ENCODE measurements at regions not wholly inside any gene's neighbourhood (a gene's known extent, or its start where the extent isn't known, plus 50 kb on each side); places are given as distances from the start of the nearest gene placed in this dataset.

DNA sequence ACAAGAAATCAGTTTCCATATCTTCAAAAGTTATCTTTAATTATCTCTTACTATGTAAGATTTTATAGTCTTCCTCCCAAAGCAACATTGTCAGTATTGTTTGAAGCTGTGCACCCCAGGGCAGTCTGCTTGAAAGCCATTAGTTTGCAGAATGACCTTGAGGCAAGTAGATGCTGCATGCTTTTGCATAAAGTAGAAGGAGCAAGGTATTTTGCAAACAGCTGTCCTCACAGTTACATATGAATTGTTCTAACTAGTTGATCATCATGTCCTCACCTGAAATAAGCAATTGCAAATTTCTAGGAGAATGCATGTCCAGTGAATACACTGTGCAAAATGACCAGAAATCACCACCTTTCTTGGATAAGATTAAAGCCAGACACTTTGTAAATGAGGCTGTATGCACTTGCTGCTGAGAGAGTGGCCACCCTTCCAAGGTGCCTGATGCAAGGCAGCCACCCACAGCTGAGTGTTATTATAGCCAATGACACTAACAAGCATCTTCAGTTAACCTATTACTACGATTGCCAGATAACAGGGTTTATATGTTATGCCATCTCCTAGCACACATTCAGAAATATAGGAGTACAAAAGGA is 730.0 kb upstream of the TMEM132C start:
- no peak for DNase-seq (ENCODE audit: low read depth)

DNA sequence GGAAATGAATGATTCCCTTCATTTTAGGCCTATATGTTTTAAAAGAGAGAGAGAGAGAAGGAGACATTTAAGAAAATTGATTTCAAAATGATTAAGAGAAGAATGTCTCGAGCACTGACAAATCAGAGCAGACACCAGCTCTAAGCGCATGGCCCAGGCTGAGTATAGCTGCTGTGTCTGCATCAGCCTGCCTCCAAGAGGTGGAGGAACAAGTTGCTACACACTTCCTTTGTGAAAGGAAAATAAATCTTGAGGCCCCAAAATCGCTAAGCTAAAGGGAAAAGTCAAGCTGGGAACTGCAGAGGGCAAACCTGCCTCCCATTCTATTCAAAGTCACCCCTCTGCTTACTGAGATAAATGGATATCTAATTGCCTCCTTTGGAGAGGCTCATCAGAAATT is 728.7 kb upstream of the TMEM132C start:
- no peak for DNase-seq (ENCODE audit: low read depth)

DNA sequence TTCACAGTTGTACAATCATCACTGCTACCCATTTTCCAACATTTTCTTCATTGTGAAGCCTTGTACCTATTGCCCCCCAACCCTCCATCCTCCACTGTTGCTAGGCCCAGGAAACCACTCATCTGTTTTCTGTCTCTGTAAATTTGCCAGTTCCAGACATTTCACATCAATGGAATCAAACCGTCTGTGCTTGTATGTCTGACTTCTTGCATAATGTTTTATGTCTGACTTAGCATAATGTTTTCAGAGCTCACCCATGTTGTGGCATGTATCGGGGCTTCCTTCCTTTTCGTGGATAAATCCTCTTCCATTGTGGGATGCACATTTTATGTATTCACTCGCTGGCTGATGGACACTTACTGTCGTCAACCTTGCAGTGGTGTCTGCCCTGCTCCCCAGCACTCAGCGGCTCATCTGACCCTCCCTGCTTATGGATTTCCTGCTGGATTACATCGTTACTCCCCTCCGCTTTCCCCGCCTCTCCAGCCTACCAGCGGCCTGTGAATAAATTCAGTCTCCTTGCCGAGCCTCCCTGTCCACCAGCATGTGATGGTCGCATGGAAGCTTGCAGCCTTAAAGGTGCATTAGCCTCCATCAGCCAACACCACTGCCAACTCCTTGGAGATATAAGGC is 727.6 kb upstream of the TMEM132C start:
- DNase-seq (ENCODE audit: low read depth): no peak

DNA sequence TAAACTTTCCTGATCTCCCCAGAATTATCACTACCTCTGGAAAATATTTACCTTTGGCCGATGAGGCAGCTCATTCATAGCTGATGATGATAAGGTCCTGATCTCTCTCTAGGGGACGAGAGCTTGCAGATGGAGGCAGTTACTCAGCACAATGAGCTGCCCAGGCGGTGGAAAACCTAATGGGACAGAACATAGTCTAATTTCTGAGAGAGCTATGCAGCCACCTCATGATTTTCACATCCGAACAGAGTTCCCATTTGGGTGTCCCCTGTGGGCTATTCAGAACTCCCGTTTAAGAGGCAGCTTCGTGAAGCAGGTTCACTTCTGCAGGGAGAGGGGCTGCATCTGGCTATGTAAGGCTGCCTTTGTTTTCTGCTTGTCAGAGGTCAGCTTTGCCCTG is 724.6 kb upstream of the TMEM132C start:
- DNase-seq (ENCODE audit: low read depth): no peak

DNA sequence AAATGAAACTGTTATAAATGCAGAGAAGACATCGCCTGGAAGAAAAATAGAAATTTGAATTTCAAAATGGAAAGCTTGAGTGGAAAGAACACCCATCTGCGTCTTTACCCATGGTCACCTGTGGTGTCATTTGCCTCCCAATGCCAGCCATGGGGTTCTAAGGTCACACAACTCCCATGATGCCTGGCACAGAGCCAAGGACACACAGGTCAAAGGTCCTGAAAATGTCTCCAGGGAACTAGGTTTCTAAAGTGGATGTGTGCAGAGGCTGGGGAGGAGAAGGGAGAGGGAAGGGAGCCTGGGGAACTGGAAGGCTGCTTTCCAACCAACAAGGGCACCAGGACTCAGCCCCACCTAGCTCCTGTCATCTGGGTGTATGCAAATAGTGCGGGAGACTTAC is 724.0 kb upstream of the TMEM132C start:
- no peak for DNase-seq (ENCODE audit: low read depth)

DNA sequence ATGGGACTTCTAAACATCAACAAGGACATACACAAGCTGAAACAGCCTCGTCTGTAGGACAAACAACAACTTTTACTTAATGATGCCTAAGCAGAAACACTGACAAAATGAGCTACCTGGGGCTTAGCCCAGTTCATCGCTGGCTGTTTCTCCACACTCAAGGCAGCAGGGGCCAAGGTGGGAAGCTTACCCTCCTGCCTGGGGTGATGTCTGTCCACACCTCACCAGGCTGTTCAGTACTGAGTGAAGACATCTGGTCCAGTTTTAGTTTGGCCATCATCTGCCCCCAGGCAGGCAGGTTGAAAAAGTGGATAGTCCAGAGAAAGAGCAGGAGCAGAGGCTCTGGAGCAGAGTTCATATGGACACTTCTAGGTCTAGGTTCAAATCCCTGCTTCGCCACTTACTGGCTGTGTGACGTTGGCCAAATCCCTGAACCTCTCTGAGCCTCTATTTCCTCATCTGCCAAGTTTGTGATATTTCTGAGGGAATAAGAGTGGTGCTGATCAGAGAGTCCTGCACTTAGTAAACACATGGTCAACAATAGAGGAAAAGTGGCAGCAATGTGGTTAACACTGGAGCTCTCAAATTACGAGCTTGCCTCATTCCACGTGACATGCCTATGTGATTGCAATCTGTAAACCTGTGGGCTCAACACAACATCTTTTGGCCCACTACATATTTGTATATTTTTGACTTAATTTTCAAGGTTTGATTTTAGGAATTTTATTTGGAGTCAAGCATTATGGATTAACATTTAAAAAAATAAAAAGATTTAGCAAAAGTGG is 720.1 kb upstream of the TMEM132C start:
- no peak for DNase-seq (ENCODE audit: low read depth)

DNA sequence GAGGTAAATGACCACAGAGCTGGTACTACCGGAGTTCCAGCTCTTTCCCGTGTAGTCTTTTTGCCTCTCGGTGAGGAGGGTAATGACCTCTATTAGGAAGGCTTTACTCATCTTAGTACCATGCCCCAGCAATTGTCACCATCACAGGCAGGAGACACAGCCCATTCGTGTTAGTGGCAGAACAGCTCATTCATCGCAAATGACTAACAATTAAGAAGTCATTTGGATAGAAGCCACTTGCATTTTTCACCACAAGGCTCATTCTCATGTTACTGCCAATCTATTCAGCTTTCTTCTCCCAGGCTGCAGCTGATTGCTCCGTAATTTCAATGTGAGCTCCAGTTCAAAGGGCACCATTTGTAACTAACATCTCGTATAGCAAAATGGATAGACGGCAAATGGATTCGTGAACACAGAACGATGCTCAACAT is 718.8 kb upstream of the TMEM132C start:
- no peak for DNase-seq (ENCODE audit: low read depth)

DNA sequence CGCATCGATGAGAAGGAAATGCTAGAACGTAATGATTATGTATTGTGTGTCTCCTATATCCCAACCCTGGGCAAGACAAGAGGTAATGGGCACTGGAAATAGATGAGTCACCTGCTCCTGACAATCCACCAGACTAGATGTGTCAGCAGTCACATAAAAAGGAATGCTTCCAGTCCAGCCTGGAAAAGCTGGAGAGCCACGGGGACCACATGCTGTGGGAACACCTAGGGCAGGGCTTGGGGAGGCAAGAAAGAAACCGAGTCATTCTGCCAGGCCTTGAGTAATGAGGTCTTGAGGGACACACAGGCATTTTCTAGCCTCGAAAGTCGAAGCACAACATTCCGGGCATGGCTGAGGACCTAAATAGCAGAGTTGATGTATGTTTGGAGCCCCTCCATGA is 716.7 kb upstream of the TMEM132C start:
- DNase-seq (ENCODE audit: low read depth): no peak

DNA sequence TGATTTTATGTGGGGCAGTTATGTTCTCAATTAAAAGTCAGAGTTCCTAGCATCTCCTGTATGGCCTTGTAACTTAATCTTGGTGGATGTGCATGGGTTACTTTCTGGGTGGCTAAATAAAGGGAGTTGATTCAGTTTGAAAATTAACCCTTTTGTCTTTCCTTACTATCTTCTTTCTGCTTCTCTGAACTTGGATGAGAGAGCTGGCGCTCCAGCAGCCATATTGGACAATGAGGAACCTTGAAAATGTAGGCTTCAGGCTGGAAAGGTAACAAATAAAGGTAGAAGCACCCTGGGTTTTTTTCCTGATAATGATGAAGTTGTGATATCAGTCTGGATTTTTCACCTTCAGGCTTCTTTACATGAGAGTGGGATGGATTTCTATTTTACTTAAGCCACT is 714.1 kb upstream of the TMEM132C start:
- DNase-seq (ENCODE audit: low read depth): no peak

DNA sequence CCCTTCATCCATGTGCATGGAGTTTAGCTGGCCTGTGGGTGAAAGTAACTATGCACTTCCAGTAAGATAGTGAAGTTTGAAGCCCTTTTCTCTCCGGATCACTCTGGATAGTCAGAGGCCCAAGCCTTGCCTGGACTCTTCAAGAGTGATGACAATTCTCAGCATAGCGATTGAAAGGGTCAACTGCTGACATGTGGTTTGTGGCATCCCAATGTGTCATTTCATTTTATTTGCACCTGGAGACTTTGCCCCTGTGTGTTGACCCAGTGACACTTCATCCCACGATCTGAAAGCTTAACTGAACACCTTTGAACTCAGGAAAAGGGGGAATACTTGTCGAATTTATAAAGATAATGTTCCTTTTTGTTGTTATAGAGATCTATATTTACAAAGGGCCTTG is 711.9 kb upstream of the TMEM132C start:
- no peak for DNase-seq (ENCODE audit: low read depth)

DNA sequence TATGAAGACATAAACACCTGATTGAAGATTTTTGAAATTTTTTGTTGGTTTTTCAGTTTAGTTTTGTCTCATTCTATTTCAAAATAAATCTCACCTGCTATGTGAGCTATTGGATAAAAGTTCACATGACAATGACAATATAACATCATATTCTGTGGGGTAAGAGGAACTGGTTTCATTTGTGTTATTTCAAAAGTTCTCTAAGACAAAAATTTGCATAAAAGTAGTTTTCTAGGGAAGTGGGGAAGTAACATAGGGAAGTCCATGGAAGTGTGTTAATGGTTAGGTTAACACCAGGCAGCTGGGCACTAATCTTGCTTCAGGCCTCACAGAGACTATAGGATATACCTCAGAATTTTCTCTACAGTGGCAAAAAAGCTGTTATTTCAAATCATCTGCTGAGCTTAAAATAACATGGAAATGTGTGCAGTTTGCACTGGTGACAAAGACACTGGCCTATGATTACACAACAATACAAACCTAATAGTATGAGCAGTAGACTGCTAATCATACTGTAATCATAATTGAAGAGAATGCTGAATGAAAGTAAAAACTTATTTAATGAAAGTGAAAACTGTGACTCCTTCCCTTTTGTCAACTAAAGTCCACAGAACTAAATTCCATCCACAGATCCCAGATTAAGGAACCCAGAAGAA is 710.6 kb upstream of the TMEM132C start:
- no peak for DNase-seq (ENCODE audit: low read depth)

DNA sequence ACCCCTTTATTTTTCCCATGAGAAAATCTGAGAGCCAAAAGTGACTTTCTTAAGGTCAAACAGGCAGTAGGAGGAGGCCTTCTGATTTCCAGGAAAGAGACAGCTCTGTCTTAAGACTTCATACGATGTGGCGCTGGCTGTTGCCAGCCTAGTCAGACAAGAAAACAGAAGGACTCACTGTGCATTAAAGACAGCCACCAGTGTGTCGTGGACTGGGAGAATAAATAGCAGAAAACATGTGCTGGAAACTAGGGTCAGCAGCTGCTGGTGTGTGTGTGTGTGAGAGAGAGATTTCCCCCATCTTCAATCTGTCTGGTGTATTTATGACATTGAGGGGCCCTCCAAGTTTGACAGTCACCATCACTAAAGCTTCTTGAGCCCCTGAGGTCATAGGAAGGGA is 708.6 kb upstream of the TMEM132C start:
- DNase-seq (ENCODE audit: low read depth): no peak

DNA sequence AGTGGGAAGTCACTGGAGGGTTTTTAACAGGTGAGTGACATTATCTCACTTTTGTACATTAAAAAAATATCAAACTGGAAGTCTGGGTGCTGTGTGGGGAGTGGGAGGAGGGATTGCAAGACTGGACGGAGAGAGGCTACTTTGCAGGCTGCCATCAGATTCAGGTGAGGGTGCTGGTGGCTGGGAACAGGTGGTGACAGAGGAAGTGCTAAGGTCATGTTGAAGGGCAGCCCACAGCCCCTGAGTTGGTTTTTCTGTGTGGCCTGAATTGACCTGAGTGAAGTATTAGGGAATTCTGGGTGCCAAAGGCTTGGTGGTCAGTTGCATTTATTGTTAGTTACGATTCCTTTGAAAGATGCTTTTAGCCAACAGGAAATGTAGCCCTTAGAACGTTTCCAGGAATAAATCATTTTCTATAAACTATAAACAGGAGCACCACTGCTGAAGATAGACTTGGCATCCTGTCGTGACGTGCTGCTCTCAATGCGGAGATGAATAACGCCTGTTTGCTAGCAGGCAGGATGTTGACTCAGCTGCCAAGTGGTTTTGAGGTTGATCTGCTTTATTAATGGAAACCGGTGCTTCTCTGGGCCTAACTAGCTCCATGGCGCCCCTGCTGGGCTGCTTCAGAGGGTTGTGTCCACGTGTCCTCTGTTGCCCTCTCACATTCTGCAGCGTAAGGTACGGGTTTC is 707.5 kb upstream of the TMEM132C start:
- no peak for DNase-seq (ENCODE audit: low read depth)

DNA sequence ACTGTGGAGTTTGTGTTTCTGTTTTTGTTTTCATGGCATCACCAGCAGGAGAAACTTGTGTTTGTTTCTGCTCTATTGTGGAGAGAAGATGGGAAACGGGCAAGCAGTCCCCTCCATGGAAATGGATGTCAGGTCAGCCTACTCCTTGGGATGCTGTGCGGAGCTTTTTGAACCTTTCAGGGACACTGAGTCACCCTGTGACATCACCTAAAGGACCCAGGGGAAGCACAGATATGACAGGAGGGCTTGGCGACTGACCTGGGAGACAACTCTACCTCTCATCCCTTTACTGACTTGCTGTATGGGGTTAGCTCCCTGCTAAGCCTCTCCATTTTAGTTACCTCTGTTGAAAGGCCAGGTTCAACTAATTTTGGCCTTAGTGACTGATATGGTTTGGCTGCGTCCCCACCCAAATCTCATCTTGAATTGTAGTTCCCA is 706.9 kb upstream of the TMEM132C start:
- DNase-seq (ENCODE audit: low read depth): no peak

DNA sequence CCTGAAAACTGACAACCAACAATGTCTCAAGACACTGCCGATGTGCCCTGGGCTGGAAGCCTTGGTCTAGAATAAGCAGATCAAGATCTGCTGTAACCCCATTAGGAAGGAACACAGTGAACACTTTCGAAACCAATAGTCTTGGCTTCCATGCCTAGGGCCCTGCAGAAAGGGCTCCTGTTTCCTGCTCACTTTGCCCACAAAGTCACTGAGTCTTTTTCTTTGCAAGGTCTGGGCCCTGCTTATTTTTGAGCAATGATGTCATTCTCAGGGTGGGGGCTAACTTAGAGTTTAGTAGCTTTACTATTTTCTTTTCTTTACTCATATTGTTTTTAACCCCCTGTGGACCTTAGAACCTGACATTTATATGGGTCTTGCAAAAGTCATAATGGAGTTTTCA is 704.2 kb upstream of the TMEM132C start:
- no peak for DNase-seq (ENCODE audit: low read depth)

DNA sequence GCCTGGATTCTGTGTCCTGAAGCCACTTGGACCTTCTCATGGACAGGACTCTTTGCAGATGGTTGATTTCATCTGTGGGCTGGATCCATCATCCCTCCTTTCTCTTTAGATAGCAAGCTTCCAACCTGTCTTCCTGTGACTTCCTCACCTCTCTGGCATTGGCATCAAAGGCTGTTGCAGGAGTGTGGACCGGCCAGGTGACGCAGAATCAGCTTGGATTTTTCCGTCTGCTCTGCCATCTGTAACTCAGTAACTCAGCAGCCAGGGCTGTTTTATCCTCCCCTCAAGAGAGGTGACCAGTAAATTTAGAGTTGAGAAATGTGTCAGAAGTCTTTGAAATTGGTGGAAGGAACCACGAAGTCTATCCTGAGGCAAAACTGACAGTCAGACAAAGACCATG is 701.7 kb upstream of the TMEM132C start:
- DNase-seq (ENCODE audit: low read depth): no peak

DNA sequence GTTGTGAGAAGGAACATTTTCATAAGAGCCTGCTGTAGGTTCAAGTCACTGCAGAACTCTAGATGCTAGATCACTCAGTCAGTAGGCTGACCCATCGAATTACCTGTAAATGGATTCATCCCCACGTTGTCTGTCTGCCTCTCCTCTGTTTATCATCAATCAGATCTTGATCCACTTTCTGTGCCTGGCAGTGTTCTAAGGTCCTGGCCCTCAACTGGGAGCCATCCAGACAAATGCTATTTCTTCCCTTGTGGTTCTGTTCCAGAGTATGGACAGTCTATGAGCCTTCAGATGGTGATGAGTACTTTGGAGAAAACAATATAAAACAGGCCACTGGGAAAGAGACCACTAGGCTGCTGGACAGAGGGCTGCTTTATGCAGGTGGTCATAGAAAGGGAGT is 699.4 kb upstream of the TMEM132C start:
- DNase-seq (ENCODE audit: low read depth): no peak

DNA sequence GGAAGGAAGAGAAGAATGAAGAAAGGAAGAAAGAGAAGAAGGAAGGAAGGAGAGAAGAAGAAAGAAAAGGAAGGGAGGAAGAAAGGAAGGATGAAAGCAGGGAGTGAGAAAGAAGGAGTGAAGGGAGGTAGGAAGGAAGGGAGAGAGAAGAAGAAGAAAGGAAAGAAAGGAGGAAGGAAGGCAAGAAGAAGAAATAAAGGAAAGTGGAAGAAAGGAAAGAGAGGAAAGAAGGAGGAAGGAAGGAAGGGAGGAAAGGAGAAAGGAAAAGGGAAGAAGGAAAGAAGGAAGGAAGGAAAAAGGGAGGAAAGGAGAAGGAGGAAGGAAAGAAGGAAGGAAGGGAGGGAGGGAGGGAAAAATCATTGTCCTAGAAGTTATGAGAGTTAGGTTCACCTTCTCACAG is 696.6 kb upstream of the TMEM132C start:
- no peak for DNase-seq (ENCODE audit: low read depth)

DNA sequence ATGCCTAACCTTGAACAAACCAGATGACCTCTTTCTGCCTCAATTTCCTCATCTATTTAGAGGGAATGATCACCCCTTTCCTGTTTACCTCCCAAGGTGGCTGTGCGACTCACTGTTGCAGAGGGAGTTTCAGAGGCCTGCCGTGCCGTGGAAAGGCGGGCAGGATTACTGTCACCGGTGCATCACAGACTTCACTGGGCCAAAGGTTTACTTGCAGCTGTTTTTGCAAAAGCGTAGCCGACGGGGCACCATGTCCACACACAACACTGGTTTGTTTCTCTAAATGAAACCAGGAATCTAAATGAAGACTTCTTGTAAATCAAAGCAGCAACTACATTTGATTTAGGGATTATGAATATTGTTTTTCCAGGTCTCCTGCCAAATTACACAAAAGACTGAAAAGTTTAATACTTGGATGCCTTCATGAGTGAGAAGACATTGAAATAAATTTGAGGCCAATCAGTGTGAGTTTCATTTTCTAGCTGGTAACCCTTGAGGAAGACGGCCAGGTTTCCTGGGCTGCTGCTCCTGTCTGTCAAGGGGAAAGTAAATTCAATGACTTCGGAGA is 696.1 kb upstream of the TMEM132C start:
- DNase-seq (ENCODE audit: low read depth): no peak

DNA sequence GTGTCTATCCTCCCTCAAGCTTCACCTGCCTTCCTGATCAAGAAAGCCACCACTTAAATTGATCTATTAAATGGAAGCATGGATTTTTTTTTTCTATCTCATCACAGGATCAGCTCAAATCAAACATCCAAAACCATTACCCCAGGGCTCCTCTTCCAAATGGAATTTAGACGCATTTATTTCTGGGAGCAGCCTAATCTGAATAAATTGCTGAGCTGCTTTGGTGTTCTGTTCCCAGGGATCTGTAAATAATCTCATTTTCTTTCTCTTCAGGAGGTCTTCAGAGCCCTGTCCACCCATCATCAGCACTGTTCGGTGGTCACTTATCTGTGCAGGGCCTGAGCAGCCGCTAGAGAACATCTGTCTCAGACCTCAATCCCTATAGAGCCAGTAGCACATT is 695.4 kb upstream of the TMEM132C start:
- DNase-seq (ENCODE audit: low read depth): no peak

DNA sequence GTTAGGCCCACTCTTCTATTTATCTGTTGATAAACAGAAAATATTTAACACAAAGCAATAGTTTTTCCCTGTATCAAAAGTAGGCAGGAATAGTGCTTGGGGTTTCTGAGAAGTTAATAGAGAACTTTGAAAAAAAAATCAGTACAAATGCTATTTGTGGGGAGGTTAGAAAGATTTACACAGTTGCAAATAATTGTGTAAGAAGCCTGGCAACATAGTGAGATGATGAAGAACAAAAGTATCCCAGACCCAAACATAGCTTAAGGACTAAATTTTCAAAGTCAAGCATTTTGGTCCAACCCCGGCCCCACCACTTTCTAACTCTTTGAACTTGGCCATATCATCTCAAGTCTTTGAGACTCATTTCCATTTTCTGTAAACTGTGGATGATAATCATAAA is 687.5 kb upstream of the TMEM132C start:
- no peak for DNase-seq (ENCODE audit: low read depth)

DNA sequence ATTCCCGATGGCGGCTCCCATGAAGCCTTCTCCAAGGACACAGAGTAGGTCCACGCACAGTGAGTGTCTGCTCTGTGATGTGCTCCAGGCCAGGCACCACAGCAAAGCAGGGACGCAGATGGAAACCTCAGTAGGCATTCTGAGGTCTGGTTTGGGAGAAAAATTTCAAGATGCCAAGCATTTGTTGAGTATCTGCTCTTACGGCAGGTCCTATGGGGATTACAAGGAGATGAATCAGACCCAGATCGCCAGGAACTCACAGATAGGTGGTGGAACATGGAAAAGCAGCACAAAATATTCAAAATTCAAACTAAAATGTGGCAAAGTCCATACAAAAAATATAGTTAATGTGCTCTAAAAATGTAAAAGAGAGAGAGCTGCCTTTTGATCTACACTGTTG is 684.9 kb upstream of the TMEM132C start:
- DNase-seq (ENCODE audit: low read depth): no peak
